Ovary (tissue), 7 donors: ENCODE measurements at regions not wholly inside any gene's neighbourhood (a gene's known extent, or its start where the extent isn't known, plus 50 kb on each side); places are given as distances from the start of the nearest gene placed in this dataset.

ENCODE experiments used
- DNase-seq, 5 donors: peaks; one replicate each; pipeline ENCODE4 v3.0.0-alpha.2; 2019 to 2020
- H3K27ac ChIP-seq, 2 donors: fragments of 200-600 bp; one replicate each; pipeline versions ENCODE4 v1.5.1 to v1.8.0; 2019 to 2022
- H3K27me3 ChIP-seq: fragments of 200-600 bp; one replicate; pipeline ENCODE4 v1.8.0; 2022
- H3K36me3 ChIP-seq: fragments of 200-600 bp; sonication (generic); one replicate; pipeline ENCODE4 v1.5.1; 2019
- H3K4me1 ChIP-seq: one replicate; pipeline ENCODE4 v1.8.1; 2013; ENCODE audit warnings: mild to moderate bottlenecking, moderate library complexity; ENCODE audit not compliant: insufficient read depth
- H3K4me3 ChIP-seq: fragments of 200-600 bp; sonication (generic); one replicate; pipeline ENCODE4 v1.5.1; 2017
- H3K9me3 ChIP-seq, 2 donors: fragments of 200-600 bp in 1 of 2; sonication (generic) in 1 of 2; one replicate each; pipeline versions ENCODE4 v1.5.1 to v1.8.1; 2013 to 2019; ENCODE audit warnings: mild to moderate bottlenecking in 1 of 2, moderate library complexity in 1 of 2
- CTCF ChIP-seq, 3 donors: fragments of 450-650 bp in 2 of 3; fragments of 200-600 bp in 1 of 3; IDR thresholded peaks; one replicate each; pipeline versions ENCODE4 v1.5.1 to v1.8.0; 2016 to 2022; ENCODE audit warnings: antibody characterized with exemption in 3 of 3, mild to moderate bottlenecking in 1 of 3
- EP300 ChIP-seq: sonication (generic); formaldehyde crosslinking; IDR thresholded peaks from one replicate; pipeline ENCODE4 v1.6.1; 2017; ENCODE audit warnings: antibody characterized with exemption
- POLR2A ChIP-seq: fragments of 450-650 bp; IDR thresholded peaks from one replicate; pipeline ENCODE4 v1.6.1; 2017; ENCODE audit warnings: antibody characterized with exemption, mild to moderate bottlenecking, moderate library complexity
- WGBS, 3 donors: extraction: QIAGEN DNeasy Blood & Tissue Kit in 1 of 3; methylation state at CpG; one replicate each; pipeline versions ENCODE4 v1.1.5 to v1.1.7; 2013 to 2017; 5-methylcytosine and 5-hydroxymethylcytosine counted together
- intact Hi-C, 4 donors: fragments of 100-400 bp; cut with DNase I; formaldehyde crosslinking; loops; one replicate each; pipeline versions ENCODE4 v1.11.0 to v1.15.1; 2022 to 2023
- donor health status: DM: no; HTN: no; CAD: no; lungs with moderate emphysema.
- donor health status: DM: no; HTN: no; CAD: no.
- donor health status: Bipolar disorder and iron deficiency.
- donor health status: DM: no; HTN: no; CAD: no.
- donor health status: DM: yes; HTN: yes; CAD: no.

GRCh38 chr4:72744103-72744725 is 175.2 kb upstream of the ADAMTS3 start:
- intact Hi-C loops: no loop called here
- Histone ChIP-seq H3K4me3 (no peak overlapping the region), H3K27ac (no peak overlapping the region), H3K27me3 (no peaks in the 10 kb centered on the region), H3K4me1 (no peaks in the 10 kb centered on the region), H3K36me3 (no peaks in the 10 kb centered on the region), H3K9me3 (peaks cover 0 to under 1% of the 10 kb centered on the region in 2 donors)
- TF ChIP-seq EP300: no peak
- no peak for TF ChIP-seq CTCF (IDR thresholded peaks at IDR 0.05)
- no peak for TF ChIP-seq POLR2A
- no peak for DNase-seq
- WGBS, 3 donors: 84 to 98% (median 95%) methylated on average over 1 of the region's 1 CpG

- no peaks in the 10 kb centered on the region for H3K36me3 ChIP-seq
- no peaks in the 10 kb centered on the region for H3K4me1 ChIP-seq
- no peak for DNase-seq
- intact Hi-C loops: no loop called here
- WGBS, 3 donors: 78 to 94% (median 84%) methylated on average over 2 of the region's 2 CpGs
- H3K9me3 ChIP-seq: no peaks in the 10 kb centered on the region
- no peak overlapping the region for H3K27ac ChIP-seq
- TF ChIP-seq POLR2A: no peak
- TF ChIP-seq EP300: no peak
- TF ChIP-seq CTCF (IDR thresholded peaks at IDR 0.05): no peak
- no peak overlapping the region for H3K4me3 ChIP-seq
- no peaks in the 10 kb centered on the region for H3K27me3 ChIP-seq
Observed at GRCh38 chr4:72743078-72743477, 174.1 kb upstream of the ADAMTS3 start.

GRCh38 chr4:72715299-72715698 is 146.3 kb upstream of the ADAMTS3 start:
- Histone ChIP-seq H3K27me3 (no peaks in the 10 kb centered on the region), H3K27ac (no peak overlapping the region), H3K36me3 (no peaks in the 10 kb centered on the region), H3K9me3 (no peaks in the 10 kb centered on the region), H3K4me3 (no peak overlapping the region), H3K4me1 (no peaks in the 10 kb centered on the region)
- no peak for TF ChIP-seq EP300
- no peak for TF ChIP-seq CTCF (IDR thresholded peaks at IDR 0.05)
- no peak for TF ChIP-seq POLR2A
- no peak for DNase-seq
- 78 to 90% (median 85%) methylated on average over 2 of the region's 2 CpGs for WGBS, 3 donors
- intact Hi-C loops: loop anchor here in 1 of 4 donors (10.0 kb wide), 1 partner anchor 300 kb away; no protein-coding TSS in a partner anchor

- no peak overlapping the region for H3K4me3 ChIP-seq
- TF ChIP-seq EP300 (no peak), POLR2A (no peak), CTCF (IDR thresholded peaks at IDR 0.05) (no peak)
- 88 to 89% (median 89%) methylated on average over 6 of the region's 6 CpGs for WGBS, 3 donors
- DNase-seq: no peak
- H3K4me1 ChIP-seq: no peaks in the 10 kb centered on the region
- H3K27me3 ChIP-seq: no peaks in the 10 kb centered on the region
- H3K36me3 ChIP-seq: no peaks in the 10 kb centered on the region
- intact Hi-C loops: loop anchor here in 1 of 4 donors (10.0 kb wide), 1 partner anchor 300 kb away; no protein-coding TSS in a partner anchor
- no peak overlapping the region for H3K27ac ChIP-seq
- H3K9me3 ChIP-seq: no peaks in the 10 kb centered on the region
Observed at GRCh38 chr4:72714482-72715279, 145.7 kb upstream of the ADAMTS3 start.
